ENCODE measurements at regions not wholly inside any gene's neighbourhood (a gene's known extent, or its start where the extent isn't known, plus 50 kb on each side); places are given as distances from the start of the nearest gene placed in this dataset.

DNA sequence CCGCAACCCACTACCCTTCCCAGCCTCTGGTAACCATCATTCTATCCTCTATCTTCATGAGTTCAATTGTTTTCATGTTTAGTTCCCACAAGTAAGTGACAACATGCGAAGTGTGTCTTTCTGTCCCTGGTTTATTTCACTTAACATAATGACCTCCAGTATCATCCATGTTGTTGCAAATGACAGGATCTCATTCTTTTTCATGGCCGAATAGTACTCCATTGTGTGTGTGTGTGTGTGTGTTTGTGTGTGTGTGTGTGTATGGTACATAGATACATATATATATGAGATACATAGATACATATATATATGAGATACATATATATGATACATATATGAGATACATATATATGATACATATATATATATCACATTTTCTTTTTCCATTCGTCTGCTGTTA is 196.3 kb upstream of the STK17B start:
- Histone ChIP-seq H3K4me1 (ENCODE audit: control insufficient read depth in 1 of 2, insufficient read depth in 2 of 2, low read length in 2 of 2) (no peaks in the 10 kb centered on the region), H3K4me3 (ENCODE audit: low read depth in 1 of 2, low read length in 2 of 2) (no peak overlapping the region), H3K9me3 (ENCODE audit: control insufficient read depth in 1 of 2, low read length in 2 of 2) (no peaks in the 10 kb centered on the region), H3K9ac (ENCODE audit: low read depth in 1 of 2, low read length in 2 of 2) (no peak overlapping the region), H3K27ac (ENCODE audit: low read depth, low read length) (no peak overlapping the region), H3K27me3 (ENCODE audit: control insufficient read depth in 1 of 2, insufficient read depth in 2 of 2, low read length in 2 of 2) (no peaks in the 10 kb centered on the region), H3K36me3 (ENCODE audit: control insufficient read depth in 1 of 2, insufficient read depth in 2 of 2, low read length in 2 of 2) (no peaks in the 10 kb centered on the region)

DNA sequence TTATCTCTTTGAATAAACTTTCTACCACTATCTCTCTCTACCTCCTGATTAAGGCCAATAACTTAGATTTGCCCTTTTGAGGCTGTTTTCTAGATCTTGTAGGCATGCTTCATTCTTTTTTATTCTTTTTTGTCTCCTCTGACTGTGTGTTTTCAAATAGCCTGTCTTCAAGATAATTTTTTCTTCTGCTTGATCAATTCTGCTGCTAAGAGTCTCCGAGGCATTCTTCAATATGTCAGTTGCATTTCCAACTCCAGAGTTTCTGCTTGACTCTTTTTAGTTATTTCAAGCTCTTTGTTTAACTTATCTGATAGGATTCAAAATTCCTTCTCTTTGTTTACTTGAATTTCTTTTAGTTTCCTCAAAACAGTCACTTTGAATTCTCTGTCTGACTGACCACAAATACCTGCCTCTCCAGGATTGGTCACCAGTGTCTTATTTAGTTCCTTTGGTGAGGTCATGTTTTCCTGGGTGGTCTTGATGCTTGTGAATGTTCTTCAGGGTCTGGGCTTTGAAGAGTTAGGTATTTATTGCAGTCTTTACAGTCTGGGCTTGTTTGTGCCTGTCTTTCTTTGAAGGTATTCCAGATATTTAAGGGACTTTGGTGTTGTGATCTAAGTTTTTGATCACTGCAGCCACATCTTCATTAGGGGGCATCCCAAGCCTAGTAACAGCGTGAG is 197.3 kb upstream of the STK17B start:
- Histone ChIP-seq H3K27me3 (ENCODE audit: control insufficient read depth in 1 of 2, insufficient read depth in 2 of 2, low read length in 2 of 2) (no peaks in the 10 kb centered on the region), H3K36me3 (ENCODE audit: control insufficient read depth in 1 of 2, insufficient read depth in 2 of 2, low read length in 2 of 2) (no peaks in the 10 kb centered on the region), H3K9ac (ENCODE audit: low read depth in 1 of 2, low read length in 2 of 2) (no peak overlapping the region), H3K9me3 (ENCODE audit: control insufficient read depth in 1 of 2, low read length in 2 of 2) (no peaks in the 10 kb centered on the region), H3K27ac (ENCODE audit: low read depth, low read length) (no peak overlapping the region), H3K4me1 (ENCODE audit: control insufficient read depth in 1 of 2, insufficient read depth in 2 of 2, low read length in 2 of 2) (no peaks in the 10 kb centered on the region), H3K4me3 (ENCODE audit: low read depth in 1 of 2, low read length in 2 of 2) (no peak overlapping the region)

GRCh38 chr2:196369967-196370366 is 198.6 kb upstream of the STK17B start:
- Histone ChIP-seq H3K9ac (ENCODE audit: low read depth in 1 of 2, low read length in 2 of 2) (no peak overlapping the region), H3K9me3 (ENCODE audit: control insufficient read depth in 1 of 2, low read length in 2 of 2) (no peaks in the 10 kb centered on the region), H3K4me3 (ENCODE audit: low read depth in 1 of 2, low read length in 2 of 2) (no peak overlapping the region), H3K36me3 (ENCODE audit: control insufficient read depth in 1 of 2, insufficient read depth in 2 of 2, low read length in 2 of 2) (no peaks in the 10 kb centered on the region), H3K27ac (ENCODE audit: low read depth, low read length) (no peak overlapping the region), H3K4me1 (ENCODE audit: control insufficient read depth in 1 of 2, insufficient read depth in 2 of 2, low read length in 2 of 2) (no peaks in the 10 kb centered on the region), H3K27me3 (ENCODE audit: control insufficient read depth in 1 of 2, insufficient read depth in 2 of 2, low read length in 2 of 2) (no peaks in the 10 kb centered on the region)

GRCh38 chr2:196370381-196370780 is 199.0 kb upstream of the STK17B start:
- Histone ChIP-seq H3K4me3 (ENCODE audit: low read depth in 1 of 2, low read length in 2 of 2) (no peak overlapping the region), H3K27ac (ENCODE audit: low read depth, low read length) (no peak overlapping the region), H3K4me1 (ENCODE audit: control insufficient read depth in 1 of 2, insufficient read depth in 2 of 2, low read length in 2 of 2) (no peaks in the 10 kb centered on the region), H3K9me3 (ENCODE audit: control insufficient read depth in 1 of 2, low read length in 2 of 2) (no peaks in the 10 kb centered on the region), H3K9ac (ENCODE audit: low read depth in 1 of 2, low read length in 2 of 2) (no peak overlapping the region), H3K27me3 (ENCODE audit: control insufficient read depth in 1 of 2, insufficient read depth in 2 of 2, low read length in 2 of 2) (no peaks in the 10 kb centered on the region), H3K36me3 (ENCODE audit: control insufficient read depth in 1 of 2, insufficient read depth in 2 of 2, low read length in 2 of 2) (no peaks in the 10 kb centered on the region)

- no peaks in the 10 kb centered on the region for H3K4me1 ChIP-seq (ENCODE audit: control insufficient read depth in 1 of 2, insufficient read depth in 2 of 2, low read length in 2 of 2)
- H3K36me3 ChIP-seq (ENCODE audit: control insufficient read depth in 1 of 2, insufficient read depth in 2 of 2, low read length in 2 of 2): no peaks in the 10 kb centered on the region
- H3K9me3 ChIP-seq (ENCODE audit: control insufficient read depth in 1 of 2, low read length in 2 of 2): no peaks in the 10 kb centered on the region
- no peak overlapping the region for H3K4me3 ChIP-seq (ENCODE audit: low read depth in 1 of 2, low read length in 2 of 2)
- no peaks in the 10 kb centered on the region for H3K27me3 ChIP-seq (ENCODE audit: control insufficient read depth in 1 of 2, insufficient read depth in 2 of 2, low read length in 2 of 2)
- H3K9ac ChIP-seq (ENCODE audit: low read depth in 1 of 2, low read length in 2 of 2): no peak overlapping the region
- no peak overlapping the region for H3K27ac ChIP-seq (ENCODE audit: low read depth, low read length)
Measured at GRCh38 chr2:196372276-196372809, 201.0 kb upstream of the STK17B start.

- Histone ChIP-seq H3K27ac (ENCODE audit: low read depth, low read length) (no peak overlapping the region), H3K9me3 (ENCODE audit: control insufficient read depth in 1 of 2, low read length in 2 of 2) (no peaks in the 10 kb centered on the region), H3K27me3 (ENCODE audit: control insufficient read depth in 1 of 2, insufficient read depth in 2 of 2, low read length in 2 of 2) (no peaks in the 10 kb centered on the region), H3K9ac (ENCODE audit: low read depth in 1 of 2, low read length in 2 of 2) (no peak overlapping the region), H3K36me3 (ENCODE audit: control insufficient read depth in 1 of 2, insufficient read depth in 2 of 2, low read length in 2 of 2) (no peaks in the 10 kb centered on the region), H3K4me3 (ENCODE audit: low read depth in 1 of 2, low read length in 2 of 2) (no peak overlapping the region), H3K4me1 (ENCODE audit: control insufficient read depth in 1 of 2, insufficient read depth in 2 of 2, low read length in 2 of 2) (no peaks in the 10 kb centered on the region)
Measured at GRCh38 chr2:196372811-196373664, 201.7 kb upstream of the STK17B start.

DNA sequence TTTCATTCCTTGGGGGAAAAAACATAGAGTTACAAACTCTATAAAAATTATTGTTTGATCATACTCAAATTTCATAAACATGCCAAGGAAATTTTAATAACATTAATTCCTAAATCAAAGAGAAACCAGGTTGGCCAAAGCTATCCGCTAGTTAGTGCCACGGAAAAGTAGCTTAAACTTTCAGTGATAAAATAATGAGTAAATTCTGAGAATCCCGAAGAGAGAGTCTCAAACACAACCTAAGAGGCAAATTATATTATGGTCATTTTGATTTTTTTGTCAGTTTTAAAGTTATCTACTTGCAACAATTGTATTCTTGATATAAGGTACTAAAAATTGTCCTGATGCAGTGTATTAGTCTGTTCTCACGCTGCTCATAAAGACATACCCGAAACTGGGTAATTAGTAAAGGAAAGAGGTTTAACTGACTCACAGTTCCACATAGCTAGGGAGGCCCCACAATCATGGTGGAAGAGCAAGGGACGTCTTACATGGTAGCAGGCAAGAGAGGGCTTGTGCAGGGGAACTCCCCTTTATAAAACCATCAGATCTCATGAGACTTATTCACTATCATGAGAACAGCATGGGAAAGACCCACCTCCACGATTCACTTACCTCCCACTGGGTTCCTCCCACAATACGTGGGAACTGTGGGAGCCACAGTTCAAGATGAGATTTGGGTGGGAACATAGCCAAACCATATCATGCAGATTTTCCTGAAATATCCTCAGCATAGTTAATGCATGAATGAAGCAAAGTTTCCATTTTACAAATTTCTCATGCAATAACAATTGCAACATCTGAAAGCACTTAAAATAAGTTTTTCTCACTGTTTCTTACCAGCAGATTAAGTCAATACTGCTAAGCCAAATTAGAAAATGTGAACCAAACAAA is 205.9 kb upstream of the STK17B start:
- Histone ChIP-seq H3K9me3 (ENCODE audit: control insufficient read depth in 1 of 2, low read length in 2 of 2) (no peaks in the 10 kb centered on the region), H3K27ac (ENCODE audit: low read depth, low read length) (no peak overlapping the region)

DNA sequence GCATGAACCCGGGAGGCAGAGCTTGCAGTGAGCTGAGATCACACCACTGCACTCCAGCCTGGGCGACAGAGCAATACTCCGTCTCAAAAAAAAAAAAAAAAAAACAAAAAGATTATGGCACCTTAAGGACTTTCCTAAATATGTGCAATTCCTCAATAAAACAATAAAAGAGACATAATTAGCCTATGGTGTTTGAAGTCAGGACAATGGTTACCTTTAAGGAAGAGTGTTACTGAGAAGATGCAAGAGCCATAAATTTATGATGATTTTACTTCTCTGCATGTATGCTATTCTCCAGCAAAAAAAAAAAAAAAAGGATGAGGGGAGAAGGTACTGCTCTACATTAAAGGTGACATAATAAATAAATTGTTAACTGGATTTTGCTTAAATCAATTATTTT is 208.2 kb upstream of the STK17B start:
- Histone ChIP-seq H3K4me3 (ENCODE audit: low read depth in 1 of 2, low read length in 2 of 2) (no peak overlapping the region), H3K4me1 (ENCODE audit: control insufficient read depth in 1 of 2, insufficient read depth in 2 of 2, low read length in 2 of 2) (no peaks in the 10 kb centered on the region), H3K9me3 (ENCODE audit: control insufficient read depth in 1 of 2, low read length in 2 of 2) (no peaks in the 10 kb centered on the region), H3K27ac (ENCODE audit: low read depth, low read length) (no peak overlapping the region), H3K27me3 (ENCODE audit: control insufficient read depth in 1 of 2, insufficient read depth in 2 of 2, low read length in 2 of 2) (no peaks in the 10 kb centered on the region), H3K36me3 (ENCODE audit: control insufficient read depth in 1 of 2, insufficient read depth in 2 of 2, low read length in 2 of 2) (no peaks in the 10 kb centered on the region), H3K9ac (ENCODE audit: low read depth in 1 of 2, low read length in 2 of 2) (no peak overlapping the region)

More for the DNA sequence above, 205.9 kb upstream of the STK17B start:
- Histone ChIP-seq H3K4me3 (ENCODE audit: low read depth in 1 of 2, low read length in 2 of 2) (no peak overlapping the region), H3K27me3 (ENCODE audit: control insufficient read depth in 1 of 2, insufficient read depth in 2 of 2, low read length in 2 of 2) (no peaks in the 10 kb centered on the region), H3K9ac (ENCODE audit: low read depth in 1 of 2, low read length in 2 of 2) (no peak overlapping the region), H3K4me1 (ENCODE audit: control insufficient read depth in 1 of 2, insufficient read depth in 2 of 2, low read length in 2 of 2) (no peaks in the 10 kb centered on the region), H3K36me3 (ENCODE audit: control insufficient read depth in 1 of 2, insufficient read depth in 2 of 2, low read length in 2 of 2) (no peaks in the 10 kb centered on the region)

GRCh38 chr2:196380098-196380497 is 208.7 kb upstream of the STK17B start:
- Histone ChIP-seq H3K27ac (ENCODE audit: low read depth, low read length) (no peak overlapping the region), H3K4me1 (ENCODE audit: control insufficient read depth in 1 of 2, insufficient read depth in 2 of 2, low read length in 2 of 2) (no peaks in the 10 kb centered on the region), H3K4me3 (ENCODE audit: low read depth in 1 of 2, low read length in 2 of 2) (no peak overlapping the region)

More at GRCh38 chr2:196380098-196380497, 208.7 kb upstream of the STK17B start:
- no peaks in the 10 kb centered on the region for H3K36me3 ChIP-seq (ENCODE audit: control insufficient read depth in 1 of 2, insufficient read depth in 2 of 2, low read length in 2 of 2)
- H3K27me3 ChIP-seq (ENCODE audit: control insufficient read depth in 1 of 2, insufficient read depth in 2 of 2, low read length in 2 of 2): no peaks in the 10 kb centered on the region
- H3K9ac ChIP-seq (ENCODE audit: low read depth in 1 of 2, low read length in 2 of 2): no peak overlapping the region
- H3K9me3 ChIP-seq (ENCODE audit: control insufficient read depth in 1 of 2, low read length in 2 of 2): no peaks in the 10 kb centered on the region
